Right lobe of liver (tissue), 6 donors: ENCODE measurements at regions not wholly inside any gene's neighbourhood (a gene's known extent, or its start where the extent isn't known, plus 50 kb on each side); places are given as distances from the start of the nearest gene placed in this dataset.
A peak's percentile ranks its signal among the peaks of the same experiment; 100 is the strongest.

Experiments
- ATAC-seq, 4 donors: fragments of 200-7000 bp; cut with Tn5 transposase; one replicate each; pipeline ENCODE4 v1.9.1; 2020; ENCODE audit warnings: mild to moderate bottlenecking in 4 of 4, moderate library complexity in 4 of 4
- DNase-seq, 3 donors: peaks; one replicate each; pipeline ENCODE4 v3.0.0-alpha.2; 2020
- H3K27ac ChIP-seq, 3 donors: fragments of 200-600 bp; one replicate each; pipeline ENCODE4 v1.8.0; 2022
- H3K27me3 ChIP-seq, 2 donors: fragments of 200-600 bp; one replicate each; pipeline ENCODE4 v1.8.0; 2022
- H3K36me3 ChIP-seq, 4 donors: fragments of 200-600 bp; sonication (generic) in 1 of 4; one replicate each; pipeline versions ENCODE4 v1.5.1 to v1.8.0; 2017 to 2022; ENCODE audit warnings: control low read depth in 1 of 4
- H3K4me1 ChIP-seq, 4 donors: fragments of 200-600 bp; sonication (generic) in 1 of 4; one replicate each; pipeline versions ENCODE4 v1.5.1 to v1.8.0; 2017 to 2022; ENCODE audit warnings: control low read depth in 1 of 4
- H3K4me3 ChIP-seq, 3 donors: fragments of 200-600 bp; one replicate each; pipeline ENCODE4 v1.8.0; 2022
- H3K9me3 ChIP-seq, 4 donors: fragments of 200-600 bp; sonication (generic) in 1 of 4; one replicate each; pipeline versions ENCODE4 v1.5.1 to v1.8.0; 2017 to 2022; ENCODE audit warnings: control low read depth in 1 of 4
- POLR2A ChIP-seq: fragments of 450-650 bp; IDR thresholded peaks from one replicate; pipeline ENCODE4 v1.6.1; 2017; ENCODE audit warnings: antibody characterized with exemption, mild to moderate bottlenecking
- WGBS: methylation state at CpG from one replicate; pipeline ENCODE4 v1.1.6; 2018; ENCODE audit warnings: low coverage, low lambda C conversion rate; ENCODE audit not compliant: insufficient coverage; ENCODE audit errors: missing lambda C conversion rate; 5-methylcytosine and 5-hydroxymethylcytosine counted together
- intact Hi-C, 2 donors: fragments of 100-400 bp; cut with DNase I; formaldehyde crosslinking; loops; one replicate each; pipeline versions ENCODE4 v1.11.2 to v1.14.1; 2022
- TF ChIP-seq, protein P1 (sequence below), 4 donors: fragments of 200-600 bp in 3 of 4; fragments of 450-650 bp in 1 of 4; IDR thresholded peaks; one replicate each; pipeline versions ENCODE4 v1.5.1 to v1.8.0; 2016 to 2022; ENCODE audit warnings: antibody characterized with exemption in 4 of 4, mild to moderate bottlenecking in 2 of 4
- donor health status: DM: no; HTN: yes; CAD: no.
- donor health status: DM: no; HTN: no; CAD: no.
- donor health status: DM: no; HTN: no; CAD: no.
- donor health status: DM: no; HTN: yes; CAD: no.
- donor health status: DM: no; HTN: yes; CAD: no.

- DNase-seq, result peak; percentile 82 to 87 (median 87)
These were observed 116.5 kb upstream of the NAV2 start for GRCh38 chr11:19595840-19596751.

DNA sequence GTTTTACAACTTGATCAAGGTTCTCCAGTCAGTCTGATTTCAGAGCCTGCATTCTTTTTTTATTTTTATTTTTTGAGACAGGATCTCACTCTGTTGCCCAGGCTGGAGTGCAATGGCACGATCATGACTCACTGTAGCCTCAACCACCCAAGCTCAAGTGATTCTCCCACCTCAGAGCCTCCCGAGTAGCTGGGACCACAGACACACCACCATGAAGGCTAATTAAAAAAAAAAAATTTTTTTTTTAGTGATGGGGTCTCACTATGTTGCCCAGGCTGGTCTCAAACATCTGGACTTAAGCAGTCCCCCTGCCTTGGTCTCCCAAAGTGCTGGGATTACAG, 117.2 kb upstream of the NAV2 start:
- H3K36me3 ChIP-seq, result no peaks in the 10 kb centered on the region
- intact Hi-C loops, result no loop called here
- H3K27me3 ChIP-seq, result no peaks in the 10 kb centered on the region
- DNase-seq (no peak), ATAC-seq (no peak)
- no peak overlapping the region for H3K4me3 ChIP-seq
- H3K27ac ChIP-seq, result no peak overlapping the region
- no peak for TF ChIP-seq POLR2A
- TF ChIP-seq, protein P1, sequence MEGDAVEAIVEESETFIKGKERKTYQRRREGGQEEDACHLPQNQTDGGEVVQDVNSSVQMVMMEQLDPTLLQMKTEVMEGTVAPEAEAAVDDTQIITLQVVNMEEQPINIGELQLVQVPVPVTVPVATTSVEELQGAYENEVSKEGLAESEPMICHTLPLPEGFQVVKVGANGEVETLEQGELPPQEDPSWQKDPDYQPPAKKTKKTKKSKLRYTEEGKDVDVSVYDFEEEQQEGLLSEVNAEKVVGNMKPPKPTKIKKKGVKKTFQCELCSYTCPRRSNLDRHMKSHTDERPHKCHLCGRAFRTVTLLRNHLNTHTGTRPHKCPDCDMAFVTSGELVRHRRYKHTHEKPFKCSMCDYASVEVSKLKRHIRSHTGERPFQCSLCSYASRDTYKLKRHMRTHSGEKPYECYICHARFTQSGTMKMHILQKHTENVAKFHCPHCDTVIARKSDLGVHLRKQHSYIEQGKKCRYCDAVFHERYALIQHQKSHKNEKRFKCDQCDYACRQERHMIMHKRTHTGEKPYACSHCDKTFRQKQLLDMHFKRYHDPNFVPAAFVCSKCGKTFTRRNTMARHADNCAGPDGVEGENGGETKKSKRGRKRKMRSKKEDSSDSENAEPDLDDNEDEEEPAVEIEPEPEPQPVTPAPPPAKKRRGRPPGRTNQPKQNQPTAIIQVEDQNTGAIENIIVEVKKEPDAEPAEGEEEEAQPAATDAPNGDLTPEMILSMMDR (IDR thresholded peaks at IDR 0.05), result no peak
- H3K9me3 ChIP-seq, result no peaks in the 10 kb centered on the region
- peaks cover 0 to 17% (median 0%) of the 10 kb centered on the region in 4 donors for H3K4me1 ChIP-seq
- 82% methylated on average over 2 of the region's 2 CpGs for WGBS

More at GRCh38 chr11:19595840-19596751, 116.5 kb upstream of the NAV2 start:
- Histone ChIP-seq H3K4me1 (peaks cover 0 to 17% (median 0%) of the 10 kb centered on the region in 4 donors), H3K27me3 (no peaks in the 10 kb centered on the region), H3K9me3 (no peaks in the 10 kb centered on the region), H3K27ac (peak overlapping the region in 2 of 3 donors; percentile 14 to 17), H3K4me3 (no peak overlapping the region), H3K36me3 (no peaks in the 10 kb centered on the region)
- 41% methylated on average over 11 of the region's 12 CpGs for WGBS
- peak; percentile 96 to 98 (median 96) for ATAC-seq
- TF ChIP-seq POLR2A, result no peak
- TF ChIP-seq, protein P1 (IDR thresholded peaks at IDR 0.05), result no peak
- intact Hi-C loops, result no loop called here

GRCh38 chr11:19594326-19594725, 118.3 kb upstream of the NAV2 start:
- ATAC-seq, result no peak
- H3K4me1 ChIP-seq, result peaks cover 0 to 17% (median 0%) of the 10 kb centered on the region in 4 donors
- 88% methylated on average over 4 of the region's 4 CpGs for WGBS
- no peak for TF ChIP-seq POLR2A
- no peaks in the 10 kb centered on the region for H3K36me3 ChIP-seq
- H3K27ac ChIP-seq, result no peak overlapping the region
- no peaks in the 10 kb centered on the region for H3K9me3 ChIP-seq
- intact Hi-C loops, result no loop called here
- no peaks in the 10 kb centered on the region for H3K27me3 ChIP-seq
- H3K4me3 ChIP-seq, result no peak overlapping the region
- DNase-seq, result no peak

DNA sequence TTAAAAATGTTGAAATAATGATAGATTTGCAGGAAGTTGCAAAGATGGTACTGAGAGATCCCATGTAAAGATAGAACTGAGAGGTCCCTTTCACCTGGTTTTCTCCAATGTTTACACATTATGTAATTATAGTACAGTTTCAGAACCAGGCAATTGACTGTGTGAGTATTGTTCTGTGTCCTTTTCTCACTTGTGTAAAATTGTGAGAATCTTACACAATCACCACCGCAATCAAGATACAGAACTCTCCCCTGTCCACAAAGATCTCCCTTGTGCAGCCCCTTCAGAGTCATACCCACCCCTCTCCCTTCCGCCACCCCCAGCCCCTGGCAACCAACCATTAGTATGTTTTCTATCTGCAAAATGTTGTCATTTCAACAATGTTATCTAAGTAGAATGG, 119.8 kb upstream of the NAV2 start:
- H3K27me3 ChIP-seq, result no peaks in the 10 kb centered on the region
- H3K9me3 ChIP-seq, result no peaks in the 10 kb centered on the region
- H3K27ac ChIP-seq, result no peak overlapping the region
- peaks cover 0 to 17% (median 0%) of the 10 kb centered on the region in 4 donors for H3K4me1 ChIP-seq
- DNase-seq, result no peak
- intact Hi-C loops, result no loop called here
- H3K4me3 ChIP-seq, result no peak overlapping the region
- TF ChIP-seq, protein P1 (IDR thresholded peaks at IDR 0.05), result no peak
- TF ChIP-seq POLR2A, result no peak
- no peaks in the 10 kb centered on the region for H3K36me3 ChIP-seq
- peak; percentile 41 to 46 (median 42) for ATAC-seq
- WGBS, result 52% methylated on average over 2 of the region's 2 CpGs

DNA sequence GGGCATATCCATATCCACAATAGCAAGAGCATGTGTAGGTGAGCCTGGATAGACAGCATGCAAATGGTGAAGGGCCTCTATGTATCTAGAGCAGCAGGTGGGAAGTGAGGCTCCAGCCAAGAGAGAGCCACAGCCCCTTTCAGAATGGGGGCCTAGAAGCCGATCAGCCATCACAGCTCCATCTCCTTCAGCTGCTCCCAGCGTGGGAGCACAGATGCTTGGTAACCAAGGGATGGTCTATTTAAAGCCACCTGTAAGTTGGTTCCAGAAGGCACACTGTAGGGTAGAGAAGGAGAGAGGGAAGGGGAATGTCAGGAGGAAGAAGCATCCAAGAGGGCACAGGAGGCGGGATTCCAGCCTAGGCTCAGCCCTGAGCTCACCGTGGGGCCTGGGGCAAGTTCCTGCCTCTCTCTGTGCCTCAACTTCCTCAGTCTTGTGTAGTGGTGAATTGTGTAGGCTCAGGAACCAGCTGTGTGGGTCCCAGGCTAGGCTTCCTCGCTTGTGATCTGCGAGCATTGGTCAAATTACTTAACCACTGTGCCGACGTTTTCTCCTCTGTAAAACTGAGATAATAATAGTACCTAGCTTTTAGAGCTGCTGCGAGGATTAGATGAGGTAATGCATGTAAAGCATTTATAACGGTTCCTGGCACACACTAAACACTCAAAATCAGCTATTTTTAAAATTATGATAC, 122.9 kb upstream of the NAV2 start:
- ATAC-seq, result no peak
- Histone ChIP-seq H3K9me3 (no peaks in the 10 kb centered on the region), H3K27me3 (no peaks in the 10 kb centered on the region), H3K4me3 (no peak overlapping the region), H3K36me3 (no peaks in the 10 kb centered on the region), H3K27ac (no peak overlapping the region), H3K4me1 (peaks cover 0 to 7% (median 0%) of the 10 kb centered on the region in 4 donors)
- 83% methylated on average over 5 of the region's 10 CpGs for WGBS
- no peak for DNase-seq
- intact Hi-C loops, result no loop called here
- TF ChIP-seq, protein P1 (IDR thresholded peaks at IDR 0.05), result no peak
- TF ChIP-seq POLR2A, result no peak
